Testis (tissue), 2 donors: ENCODE measurements at regions not wholly inside any gene's neighbourhood (a gene's known extent, or its start where the extent isn't known, plus 50 kb on each side); places are given as distances from the start of the nearest gene placed in this dataset.
"Not testable (repeated sequence)": the region's sequence is repeated elsewhere in the genome, so short reads cannot be mapped to it uniquely, and the experiment has no call there.

Source experiments
- CTCF ChIP-seq, 3 experiments: fragments of 450-650 bp in 2 of 3; fragments of 200-600 bp in 1 of 3; sonication (generic) in 1 of 3; IDR thresholded peaks; one replicate each; pipeline ENCODE4 v1.5.1; 2016 to 2019; ENCODE audit warnings: antibody characterized with exemption in 3 of 3, mild to moderate bottlenecking in 2 of 3, moderate library complexity in 1 of 3
- POLR2A ChIP-seq: fragments of 450-650 bp; IDR thresholded peaks from one replicate; pipeline ENCODE4 v1.6.1; 2017; ENCODE audit warnings: antibody characterized with exemption, mild to moderate bottlenecking, moderate library complexity

GRCh38 chr9:41754822-41755221 is 374.4 kb downstream of the CNTNAP3B start:
- TF ChIP-seq CTCF (IDR thresholded peaks at IDR 0.05); POLR2A: not testable (repeated sequence)
